ENCODE measurements at regions not wholly inside any gene's neighbourhood (a gene's known extent, or its start where the extent isn't known, plus 50 kb on each side); places are given as distances from the start of the nearest gene placed in this dataset.
"Not testable (repeated sequence)": the region's sequence is repeated elsewhere in the genome, so short reads cannot be mapped to it uniquely, and the experiment has no call there.

GRCh38 chr10:52954407-52954806 is 181.8 kb upstream of the MBL2 start:
- Mint-ChIP-seq H3K27ac (no peak overlapping the region), H3K4me3 (no peak overlapping the region)

GRCh38 chr10:52952391-52953055 is 179.9 kb upstream of the MBL2 start:
- H3K9me3 Mint-ChIP-seq, result peaks cover 8% of the 10 kb centered on the region
- no peak overlapping the region for H3K27ac Mint-ChIP-seq
- no peaks in the 10 kb centered on the region for H3K4me1 Mint-ChIP-seq (ENCODE audit: low read depth)
- H3K4me3 Mint-ChIP-seq, result no peak overlapping the region
- no peaks in the 10 kb centered on the region for H3K27me3 Mint-ChIP-seq (ENCODE audit: low read depth)
- no peaks in the 10 kb centered on the region for H3K36me3 Mint-ChIP-seq (ENCODE audit: low read depth)

More at GRCh38 chr10:52954407-52954806, 181.8 kb upstream of the MBL2 start:
- no peaks in the 10 kb centered on the region for H3K4me1 Mint-ChIP-seq (ENCODE audit: low read depth)
- H3K36me3 Mint-ChIP-seq (ENCODE audit: low read depth), result no peaks in the 10 kb centered on the region
- peaks cover 8% of the 10 kb centered on the region for H3K9me3 Mint-ChIP-seq
- no peaks in the 10 kb centered on the region for H3K27me3 Mint-ChIP-seq (ENCODE audit: low read depth)

- H3K36me3 Mint-ChIP-seq (ENCODE audit: low read depth), result no peaks in the 10 kb centered on the region
These were observed 179.2 kb upstream of the MBL2 start for GRCh38 chr10:52951824-52952223.

GRCh38 chr10:52950578-52950977 is 178.0 kb upstream of the MBL2 start:
- Mint-ChIP-seq H3K27me3 (ENCODE audit: low read depth) (no peaks in the 10 kb centered on the region), H3K4me3 (no peak overlapping the region), H3K9me3 (peaks cover 8% of the 10 kb centered on the region), H3K36me3 (ENCODE audit: low read depth) (no peaks in the 10 kb centered on the region), H3K27ac (no peak overlapping the region), H3K4me1 (ENCODE audit: low read depth) (no peaks in the 10 kb centered on the region)

More at GRCh38 chr10:52951824-52952223, 179.2 kb upstream of the MBL2 start:
- Mint-ChIP-seq H3K4me3 (no peak overlapping the region), H3K27me3 (ENCODE audit: low read depth) (no peaks in the 10 kb centered on the region), H3K27ac (no peak overlapping the region), H3K9me3 (peaks cover 8% of the 10 kb centered on the region), H3K4me1 (ENCODE audit: low read depth) (no peaks in the 10 kb centered on the region)

GRCh38 chr10:52949899-52950298 is 177.3 kb upstream of the MBL2 start:
- Mint-ChIP-seq H3K9me3 (peaks cover 8% of the 10 kb centered on the region), H3K4me3 (no peak overlapping the region), H3K27me3 (ENCODE audit: low read depth) (no peaks in the 10 kb centered on the region), H3K27ac (no peak overlapping the region), H3K36me3 (ENCODE audit: low read depth) (no peaks in the 10 kb centered on the region), H3K4me1 (ENCODE audit: low read depth) (no peaks in the 10 kb centered on the region)

GRCh38 chr10:52946486-52946885 is 173.9 kb upstream of the MBL2 start:
- H3K27me3 Mint-ChIP-seq (ENCODE audit: low read depth), result no peaks in the 10 kb centered on the region
- H3K27ac Mint-ChIP-seq, result no peak overlapping the region
- H3K4me3 Mint-ChIP-seq, result no peak overlapping the region
- H3K4me1 Mint-ChIP-seq (ENCODE audit: low read depth), result no peaks in the 10 kb centered on the region
- no peaks in the 10 kb centered on the region for H3K36me3 Mint-ChIP-seq (ENCODE audit: low read depth)
- no peaks in the 10 kb centered on the region for H3K9me3 Mint-ChIP-seq

GRCh38 chr10:52945521-52945920 is 172.9 kb upstream of the MBL2 start:
- H3K4me3 Mint-ChIP-seq; H3K27me3 Mint-ChIP-seq (ENCODE audit: low read depth); H3K4me1 Mint-ChIP-seq (ENCODE audit: low read depth); H3K9me3 Mint-ChIP-seq; H3K27ac Mint-ChIP-seq; H3K36me3 Mint-ChIP-seq (ENCODE audit: low read depth): not testable (repeated sequence)

- Mint-ChIP-seq H3K27ac (no peak overlapping the region), H3K4me1 (ENCODE audit: low read depth) (no peaks in the 10 kb centered on the region), H3K9me3 (peaks cover 3% of the 10 kb centered on the region), H3K36me3 (ENCODE audit: low read depth) (no peaks in the 10 kb centered on the region), H3K4me3 (no peak overlapping the region), H3K27me3 (ENCODE audit: low read depth) (no peaks in the 10 kb centered on the region)
These were observed 168.3 kb upstream of the MBL2 start for GRCh38 chr10:52940921-52941320.

GRCh38 chr10:52939894-52940293 is 167.3 kb upstream of the MBL2 start:
- Mint-ChIP-seq H3K27me3 (ENCODE audit: low read depth) (no peaks in the 10 kb centered on the region), H3K36me3 (ENCODE audit: low read depth) (no peaks in the 10 kb centered on the region), H3K4me3 (no peak overlapping the region), H3K9me3 (peaks cover 3% of the 10 kb centered on the region), H3K27ac (no peak overlapping the region), H3K4me1 (ENCODE audit: low read depth) (no peaks in the 10 kb centered on the region)

- Mint-ChIP-seq H3K27me3 (ENCODE audit: low read depth) (no peaks in the 10 kb centered on the region), H3K9me3 (no peaks in the 10 kb centered on the region), H3K4me1 (ENCODE audit: low read depth) (no peaks in the 10 kb centered on the region)
These were observed 161.2 kb upstream of the MBL2 start for GRCh38 chr10:52933748-52934147.

GRCh38 chr10:52927678-52928077 is 155.1 kb upstream of the MBL2 start:
- H3K36me3 Mint-ChIP-seq (ENCODE audit: low read depth), result no peaks in the 10 kb centered on the region
- H3K27me3 Mint-ChIP-seq (ENCODE audit: low read depth), result no peaks in the 10 kb centered on the region
- H3K27ac Mint-ChIP-seq, result no peak overlapping the region
- no peak overlapping the region for H3K4me3 Mint-ChIP-seq
- no peaks in the 10 kb centered on the region for H3K9me3 Mint-ChIP-seq
- H3K4me1 Mint-ChIP-seq (ENCODE audit: low read depth), result no peaks in the 10 kb centered on the region

More at GRCh38 chr10:52933748-52934147, 161.2 kb upstream of the MBL2 start:
- Mint-ChIP-seq H3K4me3 (no peak overlapping the region), H3K36me3 (ENCODE audit: low read depth) (no peaks in the 10 kb centered on the region), H3K27ac (no peak overlapping the region)

- Mint-ChIP-seq H3K4me3 (no peak overlapping the region), H3K4me1 (ENCODE audit: low read depth) (no peaks in the 10 kb centered on the region), H3K36me3 (ENCODE audit: low read depth) (no peaks in the 10 kb centered on the region), H3K27me3 (ENCODE audit: low read depth) (no peaks in the 10 kb centered on the region), H3K27ac (no peak overlapping the region), H3K9me3 (no peaks in the 10 kb centered on the region)
These were observed 150.9 kb upstream of the MBL2 start for GRCh38 chr10:52923520-52923919.

GRCh38 chr10:52918714-52919305 is 146.2 kb upstream of the MBL2 start:
- Mint-ChIP-seq H3K36me3 (ENCODE audit: low read depth) (no peaks in the 10 kb centered on the region), H3K4me3 (no peak overlapping the region), H3K9me3 (no peaks in the 10 kb centered on the region), H3K27me3 (ENCODE audit: low read depth) (no peaks in the 10 kb centered on the region), H3K27ac (no peak overlapping the region), H3K4me1 (ENCODE audit: low read depth) (no peaks in the 10 kb centered on the region)

GRCh38 chr10:52915391-52915790 is 142.8 kb upstream of the MBL2 start:
- Mint-ChIP-seq H3K36me3 (ENCODE audit: low read depth) (no peaks in the 10 kb centered on the region), H3K4me1 (ENCODE audit: low read depth) (no peaks in the 10 kb centered on the region), H3K27me3 (ENCODE audit: low read depth) (no peaks in the 10 kb centered on the region), H3K9me3 (no peaks in the 10 kb centered on the region), H3K27ac (no peak overlapping the region), H3K4me3 (no peak overlapping the region)

- Mint-ChIP-seq H3K4me1 (ENCODE audit: low read depth) (no peaks in the 10 kb centered on the region), H3K4me3 (no peak overlapping the region), H3K27me3 (ENCODE audit: low read depth) (no peaks in the 10 kb centered on the region), H3K9me3 (no peaks in the 10 kb centered on the region), H3K36me3 (ENCODE audit: low read depth) (no peaks in the 10 kb centered on the region), H3K27ac (no peak overlapping the region)
These were observed 138.6 kb upstream of the MBL2 start for GRCh38 chr10:52911163-52911562.

Data from T-helper 1 cell treated with Interleukin-12 subunit alpha and Interleukin-12 subunit beta and Interleukin-4 antibody, amounts not matched to agents 30 μg/mL and 1 μg/mL, for 36 hours (primary cell).